ELF-1 (cell line): ENCODE measurements at regions not wholly inside any gene's neighbourhood (a gene's known extent, or its start where the extent isn't known, plus 50 kb on each side); places are given as distances from the start of the nearest gene placed in this dataset.

Experiments
- DNase-seq: peaks from one replicate; pipeline ENCODE4 v3.0.0-alpha.2; 2016; ENCODE audit warnings: low read depth, low spot score

DNA sequence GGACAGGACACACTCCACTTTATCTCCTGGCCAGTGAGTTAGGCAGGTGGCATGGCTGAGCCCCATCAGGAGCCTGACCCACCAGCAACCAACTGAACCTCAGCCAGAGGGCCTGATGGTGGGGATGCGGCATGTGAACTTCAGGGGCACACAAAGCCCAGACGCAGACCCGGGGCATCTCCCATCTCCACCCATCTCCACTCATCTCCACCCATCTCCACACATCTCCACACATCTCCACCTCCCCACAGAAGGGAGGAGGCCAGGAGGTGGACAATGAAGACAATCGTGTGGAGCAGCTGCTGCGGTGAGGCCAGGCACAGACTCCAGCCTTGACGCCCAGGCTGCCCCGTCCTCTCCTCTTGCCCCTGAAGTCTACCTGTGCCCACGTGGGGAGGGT is 340.8 kb downstream of the CTTN start:
- DNase-seq: no peak

DNA sequence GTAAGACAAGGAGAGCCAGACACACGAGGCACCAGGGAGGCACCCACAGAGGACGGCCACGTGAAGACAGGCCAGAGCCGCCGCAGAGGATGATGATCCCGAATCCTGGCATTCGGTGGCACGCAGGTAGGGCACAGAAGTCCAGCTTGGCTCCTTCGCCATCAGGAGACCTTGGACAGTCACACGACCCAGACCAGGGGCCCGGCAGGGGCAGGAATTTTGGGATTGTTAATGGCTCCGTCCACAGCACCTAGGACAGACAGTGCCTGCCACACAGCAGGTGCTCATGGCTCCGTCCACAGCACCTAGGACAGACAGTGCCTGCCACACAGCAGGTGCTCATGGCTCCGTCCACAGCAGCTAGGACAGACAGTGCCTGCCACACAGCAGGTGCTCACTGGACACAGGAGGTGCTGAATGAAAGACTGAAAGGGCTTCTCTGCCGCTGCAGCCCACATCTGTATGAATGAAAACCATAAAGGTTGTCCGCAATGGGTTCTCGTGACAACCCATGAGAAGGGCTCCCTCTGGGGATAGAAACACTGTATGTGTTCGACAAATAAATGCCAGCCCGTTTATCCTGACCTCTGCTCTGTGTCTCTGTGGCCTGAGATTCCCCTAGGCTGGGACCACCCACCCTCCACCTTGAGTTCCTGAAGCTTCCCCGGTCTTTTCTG is 341.6 kb downstream of the CTTN start:
- no peak for DNase-seq

- DNase-seq: no peak
Measured at GRCh38 chr11:70740488-70740851, 342.1 kb downstream of the CTTN start.

DNA sequence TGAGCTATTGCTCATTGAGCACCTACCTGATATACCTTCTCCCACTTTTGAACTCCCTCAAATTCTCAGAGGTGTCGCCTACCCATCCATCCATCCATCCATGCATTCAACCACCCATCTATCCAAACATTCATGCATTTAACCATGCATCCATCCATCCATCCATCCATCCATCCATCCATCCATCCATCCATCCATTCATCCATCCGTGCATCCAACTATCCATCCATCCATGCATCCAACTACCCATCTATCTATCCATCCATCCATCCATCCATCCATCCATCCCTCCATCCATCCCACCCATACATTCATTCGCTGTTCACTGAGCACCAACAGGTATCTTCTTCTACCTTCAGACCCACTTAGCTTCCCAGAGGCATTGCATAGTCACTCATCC is 342.8 kb downstream of the CTTN start:
- no peak for DNase-seq

DNA sequence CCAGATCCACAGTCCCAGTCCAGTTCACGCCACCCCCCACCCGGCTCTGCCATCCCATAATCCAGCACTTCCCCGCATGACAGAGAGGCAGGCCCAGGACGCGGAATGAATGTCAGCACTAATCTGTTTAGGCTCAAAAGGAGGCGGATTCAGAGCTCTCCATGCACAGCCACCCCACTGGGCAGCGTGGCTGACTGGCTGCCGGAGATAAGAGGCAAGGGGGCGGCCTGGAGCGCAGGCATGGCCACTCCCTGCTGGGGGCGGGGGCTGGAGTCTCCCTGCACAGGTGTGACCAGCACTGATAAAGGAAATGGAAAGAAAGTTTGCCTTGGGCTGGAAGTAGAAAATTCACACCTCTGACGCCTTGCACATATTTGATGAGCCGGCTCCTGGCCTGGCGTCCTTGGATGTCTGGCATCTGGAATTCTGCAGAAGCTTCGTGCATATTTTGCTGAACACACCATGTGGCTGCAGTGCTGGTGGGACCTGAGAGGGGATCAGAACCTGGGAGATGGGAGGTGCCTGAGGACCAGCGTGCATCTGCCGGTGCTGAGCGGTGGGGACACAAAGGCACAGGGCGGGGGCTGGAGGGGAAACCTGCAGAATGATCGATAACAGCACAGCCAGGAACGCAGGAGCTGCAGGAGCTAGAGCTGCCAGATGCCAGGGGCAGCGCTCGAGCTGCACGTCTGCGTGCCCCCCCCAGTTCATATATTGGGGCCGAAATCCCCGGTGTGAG is 344.4 kb downstream of the CTTN start:
- DNase-seq: peak; percentile 90

DNA sequence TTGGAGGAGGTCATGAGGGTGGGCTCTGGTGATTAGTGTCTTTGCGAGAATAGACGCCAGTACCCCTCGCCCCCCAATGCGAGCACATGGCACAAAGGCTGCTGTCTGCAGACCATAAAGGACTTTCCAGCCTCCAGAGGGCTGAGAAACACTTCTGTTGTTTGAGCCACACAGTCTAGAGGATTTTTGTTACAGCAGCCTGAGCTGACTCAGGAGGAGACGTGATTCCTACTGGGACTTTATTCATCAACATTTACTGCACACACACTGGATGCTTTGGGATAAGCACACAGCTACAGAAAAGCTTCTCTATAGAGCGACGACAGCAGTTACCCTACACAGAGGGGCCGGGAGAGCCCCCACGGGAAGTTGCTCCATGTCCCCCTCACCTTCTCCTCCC is 345.0 kb downstream of the CTTN start:
- DNase-seq: no peak

GRCh38 chr11:70743941-70744351 is 345.6 kb downstream of the CTTN start:
- no peak for DNase-seq

- no peak for DNase-seq
Measured at GRCh38 chr11:70744396-70745185, 346.3 kb downstream of the CTTN start.

DNA sequence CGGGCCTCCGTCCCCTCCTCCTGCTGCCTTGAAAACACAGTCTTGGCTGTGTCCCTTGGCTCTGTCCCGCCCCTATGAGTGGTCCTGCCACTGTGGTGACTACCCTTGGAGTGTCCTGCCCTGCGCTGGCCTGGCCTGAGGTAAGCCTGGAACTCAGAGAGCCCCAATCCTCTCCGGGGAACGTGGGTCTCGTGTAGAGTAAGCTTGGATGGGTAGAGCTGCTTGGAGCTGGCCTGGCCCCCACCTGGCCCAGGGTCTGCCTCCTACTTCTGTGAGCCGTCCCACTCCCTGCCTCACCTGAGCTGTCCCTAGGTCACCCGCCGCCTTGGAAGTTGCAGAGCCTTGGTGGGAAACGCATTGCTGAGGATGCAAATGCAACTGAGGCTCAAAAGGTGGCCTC is 347.1 kb downstream of the CTTN start:
- DNase-seq: no peak

GRCh38 chr11:70745941-70746340 is 347.6 kb downstream of the CTTN start:
- DNase-seq: no peak

DNA sequence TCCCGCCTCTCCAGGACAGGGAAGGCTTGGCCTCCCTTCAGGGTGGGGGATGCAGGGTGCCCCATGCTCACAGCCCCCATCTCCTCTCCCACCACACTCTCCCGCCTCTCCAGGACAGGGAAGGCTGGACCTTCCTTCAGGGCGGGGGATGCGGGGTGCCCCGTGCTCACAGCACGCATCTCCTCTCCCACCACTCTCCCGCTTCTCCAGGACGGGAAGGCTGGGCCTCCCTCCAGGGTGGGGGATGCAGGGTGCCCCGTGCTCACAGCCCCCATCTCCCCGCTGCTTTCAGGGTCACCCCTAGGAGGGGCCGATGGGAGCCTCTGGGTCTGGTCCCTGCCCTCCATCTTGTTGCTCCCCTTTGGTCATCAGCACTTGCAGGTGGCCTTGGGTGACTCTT is 348.0 kb downstream of the CTTN start:
- DNase-seq: no peak

DNA sequence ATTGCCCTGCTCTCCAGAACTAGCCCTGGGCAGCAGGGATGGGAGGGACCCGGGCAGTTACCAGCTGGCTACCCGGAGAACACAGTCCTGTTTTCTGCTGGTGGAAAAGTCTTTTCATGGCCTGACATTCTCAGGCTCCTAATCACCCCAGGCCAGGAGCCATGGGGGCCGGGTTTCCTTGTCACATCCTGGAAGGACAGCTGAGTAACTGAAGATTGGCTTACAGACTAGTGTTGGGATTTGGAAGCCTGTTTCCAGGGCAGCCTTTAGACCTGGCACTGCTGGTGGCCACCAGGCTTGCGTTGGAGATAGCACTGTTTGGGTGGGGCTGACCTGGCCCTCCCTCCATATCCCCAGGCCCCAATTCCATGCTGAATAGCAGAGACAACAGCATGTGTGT is 349.0 kb downstream of the CTTN start:
- DNase-seq: peak; percentile 16

GRCh38 chr11:70747921-70748320 is 349.6 kb downstream of the CTTN start:
- no peak for DNase-seq

DNA sequence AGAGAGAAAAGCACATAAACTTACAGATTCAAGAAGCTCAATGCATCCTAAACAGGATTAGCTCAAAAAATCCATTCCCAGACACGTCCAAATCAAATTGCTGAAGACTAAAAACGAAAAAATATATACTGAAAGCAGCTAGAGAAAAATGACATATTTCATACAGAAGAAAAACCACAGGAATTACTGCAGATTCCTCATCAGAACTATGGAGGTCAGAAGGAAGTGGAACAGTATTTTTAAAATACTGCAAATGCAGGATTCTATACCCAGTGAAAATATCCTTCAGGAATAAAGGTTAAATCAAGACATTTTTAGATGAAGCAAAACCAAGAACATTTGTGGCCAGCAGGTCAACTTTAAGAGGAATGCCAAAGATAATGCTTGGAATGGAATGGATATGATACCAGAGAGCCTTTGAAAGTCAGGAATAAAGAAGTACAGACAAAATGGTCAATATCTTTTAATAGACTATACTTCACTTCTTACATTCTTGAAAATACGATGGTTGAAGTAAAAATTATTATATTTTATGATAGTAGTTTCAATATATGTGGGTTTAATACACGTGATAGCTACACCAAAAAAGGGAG is 352.9 kb downstream of the CTTN start:
- DNase-seq: no peak

- peak; percentile 94 for DNase-seq
Measured at GRCh38 chr11:70755410-70756158, 357.3 kb downstream of the CTTN start.

GRCh38 chr11:70756341-70756740 is 358.0 kb downstream of the CTTN start:
- no peak for DNase-seq

GRCh38 chr11:70756756-70757155 is 358.4 kb downstream of the CTTN start:
- no peak for DNase-seq

GRCh38 chr11:70757241-70757640 is 358.9 kb downstream of the CTTN start:
- DNase-seq: no peak

DNA sequence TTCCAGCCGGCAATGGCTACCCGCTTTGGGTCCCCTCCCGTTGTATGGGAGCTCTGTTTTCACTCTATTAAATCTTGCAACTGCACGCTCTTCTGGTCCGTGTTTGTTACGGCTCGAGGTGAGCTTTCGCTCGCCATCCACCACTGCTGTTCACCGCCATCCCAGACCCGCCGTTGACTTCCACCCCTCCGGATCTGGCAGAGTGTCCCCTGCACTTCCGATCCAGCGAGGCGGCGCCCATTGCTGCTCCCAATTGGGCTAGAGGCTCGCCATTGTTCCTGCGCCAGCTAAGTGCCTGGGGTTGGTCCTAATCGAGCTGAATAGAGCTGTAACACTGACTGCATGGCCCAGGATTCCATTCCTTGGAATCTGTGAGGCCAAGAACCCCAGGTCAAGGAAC is 359.9 kb downstream of the CTTN start:
- no peak for DNase-seq

- DNase-seq: no peak
Measured at GRCh38 chr11:70759846-70760245, 361.5 kb downstream of the CTTN start.

DNA sequence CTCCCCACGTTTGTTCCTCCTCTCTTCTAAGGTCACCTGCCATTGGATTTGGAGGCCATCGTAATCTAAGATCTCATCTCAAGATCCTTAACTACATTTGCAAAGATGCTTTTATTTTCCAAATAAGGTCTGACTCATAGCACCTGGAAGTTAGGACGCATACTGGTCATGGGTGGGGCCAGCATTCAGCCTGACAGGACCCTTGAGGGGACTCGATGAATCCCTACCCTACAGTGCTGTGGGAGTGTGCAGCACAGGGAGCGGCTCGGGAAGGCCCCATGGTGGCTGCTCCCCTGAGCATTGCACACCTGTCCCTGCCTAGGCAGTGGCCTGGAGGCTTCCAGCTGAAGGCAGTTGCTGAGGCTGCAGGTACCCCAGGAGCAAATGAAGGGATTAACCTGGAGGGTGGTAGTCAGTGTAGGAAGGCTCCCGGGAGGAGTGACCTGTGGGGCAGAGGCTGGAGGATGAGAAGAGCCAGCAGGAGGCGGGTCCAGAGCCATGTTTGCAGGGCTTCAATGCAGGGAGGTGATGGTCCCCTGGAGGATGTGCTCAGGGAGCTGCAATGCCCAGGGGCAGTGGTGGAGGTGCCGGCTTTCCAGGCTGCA is 362.2 kb downstream of the CTTN start:
- DNase-seq: no peak
